ENCODE measurements at regions not wholly inside any gene's neighbourhood (a gene's known extent, or its start where the extent isn't known, plus 50 kb on each side); places are given as distances from the start of the nearest gene placed in this dataset.

- TF ChIP-seq CTCF (conservative IDR thresholded peaks at IDR 0.05; ENCODE audit: low read depth in 2 of 2) (no peak), ZNF114 (CRISPR knock-in tag; IDR thresholded peaks at IDR 0.05) (no peak), NANOG (IDR thresholded peaks at IDR 0.05; ENCODE audit: borderline replicate concordance) (no peak), STAT1 (IDR thresholded peaks at IDR 0.05; ENCODE audit: unreplicated experiment) (no peak), CREB1 (CRISPR knock-in tag; IDR thresholded peaks at IDR 0.05; ENCODE audit: low read depth) (no peak), ETS1 (IDR thresholded peaks at IDR 0.05) (no peak), EZH2phosphoT487 (IDR thresholded peaks at IDR 0.05; ENCODE audit: unreplicated experiment) (no peak)
Observed at GRCh38 chr10:6776170-6776569, 196.1 kb upstream of the PRKCQ start (continued).

DNA sequence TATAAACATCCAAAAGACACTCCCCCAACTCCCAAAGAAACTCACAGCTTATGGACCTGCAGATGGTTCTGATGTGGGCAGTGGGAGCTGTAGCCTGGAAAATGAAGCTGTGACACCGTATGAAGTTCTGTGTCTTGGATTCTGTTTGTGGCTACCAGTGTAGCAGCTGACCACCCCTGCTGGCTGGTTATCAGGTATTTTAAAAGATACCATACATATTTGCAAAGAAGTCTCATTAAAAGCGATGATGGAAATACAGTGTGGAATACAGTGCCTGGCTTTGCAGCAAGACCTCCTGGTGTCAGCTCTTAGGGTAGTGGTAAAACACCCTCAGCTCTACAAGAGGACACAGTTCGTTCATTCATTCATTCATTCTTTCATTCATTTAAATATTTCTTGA, 194.3 kb upstream of the PRKCQ start:
- Histone ChIP-seq H3K79me2 (replicated peaks; ENCODE audit: insufficient read depth) (no peaks in the 10 kb centered on the region), H3K4me2 (no peak overlapping the region), H4K20me1 (replicated peaks; ENCODE audit: insufficient read depth) (no peaks in the 10 kb centered on the region), H3K4me3 (no peak overlapping the region), H2AFZ (no peak overlapping the region), H3K36me3 (ENCODE audit: insufficient read depth) (no peaks in the 10 kb centered on the region), H3K9me2 (ENCODE audit: insufficient read depth) (peaks cover 5% of the 10 kb centered on the region; the same call in 1 of the 2 replicates), H3F3A (replicated peaks; ENCODE audit: low read depth) (no peaks in the 10 kb centered on the region), H3K27me3 (ENCODE audit: insufficient read depth) (no peaks in the 10 kb centered on the region), H3K27ac (ENCODE audit: low read depth) (no peak overlapping the region), H3K4me1 (ENCODE audit: insufficient read depth) (no peaks in the 10 kb centered on the region)
- Mint-ChIP-seq H3K36me3 (ENCODE audit: low read depth) (peaks cover 5% of the 10 kb centered on the region; the same call in 1 of the 3 replicates), H3K27me3 (ENCODE audit: insufficient read depth, low read depth, poor library complexity) (no peaks in the 10 kb centered on the region), H3K4me1 (peaks cover 3% of the 10 kb centered on the region), H3K4me3 (no peak overlapping the region), H3K27ac (no peak overlapping the region), H3K9me3 (peaks cover 6% of the 10 kb centered on the region; the same call in 2 of the 3 replicates)
- ATAC-seq: no peak
- TF ChIP-seq EZH2 (IDR thresholded peaks at IDR 0.05; ENCODE audit: low read depth, unreplicated experiment) (no peak), ZNF331 (CRISPR knock-in tag; IDR thresholded peaks at IDR 0.05; ENCODE audit: low read depth) (no peak), POLR2AphosphoS5 (IDR thresholded peaks at IDR 0.05; ENCODE audit: low read depth) (no peak), CREB1 (CRISPR knock-in tag; IDR thresholded peaks at IDR 0.05; ENCODE audit: low read depth) (no peak), CTCF (conservative IDR thresholded peaks at IDR 0.05; ENCODE audit: low read depth in 2 of 2) (no peak), ZNF114 (CRISPR knock-in tag; IDR thresholded peaks at IDR 0.05) (no peak), ETS1 (IDR thresholded peaks at IDR 0.05) (no peak), EZH2phosphoT487 (IDR thresholded peaks at IDR 0.05; ENCODE audit: unreplicated experiment) (no peak), ZNF462 (CRISPR knock-in tag; IDR thresholded peaks at IDR 0.05) (no peak)
- DNase-seq (ENCODE audit: low spot score): no peak
